Ascending aorta (tissue), 2 donors: ENCODE measurements at regions not wholly inside any gene's neighbourhood (a gene's known extent, or its start where the extent isn't known, plus 50 kb on each side); places are given as distances from the start of the nearest gene placed in this dataset.

ENCODE experiments used
- DNase-seq, 2 donors: peaks; one replicate each; pipeline ENCODE4 v3.0.0-alpha.2; 2019; ENCODE audit warnings: low spot score in 2 of 2
- H3K27ac ChIP-seq, 2 donors: fragments of 200-600 bp; sonication (generic); one replicate each; pipeline ENCODE4 v1.5.1; 2016 to 2017; ENCODE audit warnings: mild to moderate bottlenecking in 1 of 2
- H3K27me3 ChIP-seq: fragments of 200-600 bp; sonication (generic); one replicate; pipeline ENCODE4 v1.5.1; 2017
- H3K36me3 ChIP-seq, 2 donors: fragments of 200-600 bp; sonication (generic); one replicate each; pipeline ENCODE4 v1.5.1; 2016
- H3K4me1 ChIP-seq, 2 donors: fragments of 200-600 bp; sonication (generic); one replicate each; pipeline ENCODE4 v1.5.1; 2016 to 2017; ENCODE audit warnings: mild to moderate bottlenecking in 1 of 2
- H3K4me3 ChIP-seq, 2 donors: fragments of 200-600 bp; sonication (generic); one replicate each; pipeline ENCODE4 v1.5.1; 2016 to 2017; ENCODE audit warnings: mild to moderate bottlenecking in 1 of 2
- H3K9me3 ChIP-seq, 2 donors: fragments of 200-600 bp; sonication (generic); one replicate each; pipeline ENCODE4 v1.5.1; 2016
- intact Hi-C: fragments of 100-400 bp; cut with DNase I; formaldehyde crosslinking; loops from one replicate; pipeline ENCODE4 v1.15.1; 2023
- TF ChIP-seq, protein P1 (sequence below), 3 experiments: fragments of 200-600 bp in 2 of 3; fragments of 450-650 bp in 1 of 3; sonication (generic) in 2 of 3; IDR thresholded peaks; one replicate each; pipeline ENCODE4 v1.5.1; 2016 to 2019; ENCODE audit warnings: antibody characterized with exemption in 3 of 3, mild to moderate bottlenecking in 1 of 3, moderate library complexity in 1 of 3

GRCh38 chr3:86785386-86785785 lies 205.6 kb downstream of the VGLL3 start:
- TF ChIP-seq, protein P1, sequence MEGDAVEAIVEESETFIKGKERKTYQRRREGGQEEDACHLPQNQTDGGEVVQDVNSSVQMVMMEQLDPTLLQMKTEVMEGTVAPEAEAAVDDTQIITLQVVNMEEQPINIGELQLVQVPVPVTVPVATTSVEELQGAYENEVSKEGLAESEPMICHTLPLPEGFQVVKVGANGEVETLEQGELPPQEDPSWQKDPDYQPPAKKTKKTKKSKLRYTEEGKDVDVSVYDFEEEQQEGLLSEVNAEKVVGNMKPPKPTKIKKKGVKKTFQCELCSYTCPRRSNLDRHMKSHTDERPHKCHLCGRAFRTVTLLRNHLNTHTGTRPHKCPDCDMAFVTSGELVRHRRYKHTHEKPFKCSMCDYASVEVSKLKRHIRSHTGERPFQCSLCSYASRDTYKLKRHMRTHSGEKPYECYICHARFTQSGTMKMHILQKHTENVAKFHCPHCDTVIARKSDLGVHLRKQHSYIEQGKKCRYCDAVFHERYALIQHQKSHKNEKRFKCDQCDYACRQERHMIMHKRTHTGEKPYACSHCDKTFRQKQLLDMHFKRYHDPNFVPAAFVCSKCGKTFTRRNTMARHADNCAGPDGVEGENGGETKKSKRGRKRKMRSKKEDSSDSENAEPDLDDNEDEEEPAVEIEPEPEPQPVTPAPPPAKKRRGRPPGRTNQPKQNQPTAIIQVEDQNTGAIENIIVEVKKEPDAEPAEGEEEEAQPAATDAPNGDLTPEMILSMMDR (IDR thresholded peaks at IDR 0.05): peak in 1 of 3 experiments; percentile 38
- Histone ChIP-seq H3K27me3 (no peaks in the 10 kb centered on the region), H3K4me3 (no peak overlapping the region), H3K27ac (no peak overlapping the region), H3K4me1 (no peaks in the 10 kb centered on the region), H3K9me3 (no peaks in the 10 kb centered on the region), H3K36me3 (no peaks in the 10 kb centered on the region)
- intact Hi-C loops: no loop called here
- DNase-seq: no peak

DNA sequence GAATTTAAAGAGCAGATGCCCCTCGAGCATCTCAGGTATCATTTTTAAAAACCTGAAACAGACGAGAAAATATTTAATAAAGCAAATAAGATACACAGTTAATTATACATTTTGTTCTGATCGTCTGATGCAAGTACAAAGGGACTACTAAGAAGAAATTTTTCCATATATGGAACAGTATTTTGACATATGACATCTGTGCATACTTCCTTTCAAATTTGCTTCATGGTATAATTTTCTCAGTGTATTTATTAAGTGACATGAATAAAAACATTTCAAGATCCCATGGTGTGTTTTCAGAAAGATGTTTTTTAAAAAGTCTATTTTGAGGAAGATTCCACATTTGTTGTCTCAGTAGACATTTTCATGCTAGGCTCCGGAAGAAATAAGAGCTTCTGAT lies 208.1 kb downstream of the VGLL3 start:
- TF ChIP-seq, protein P1 (IDR thresholded peaks at IDR 0.05): no peak
- intact Hi-C loops: no loop called here

DNA sequence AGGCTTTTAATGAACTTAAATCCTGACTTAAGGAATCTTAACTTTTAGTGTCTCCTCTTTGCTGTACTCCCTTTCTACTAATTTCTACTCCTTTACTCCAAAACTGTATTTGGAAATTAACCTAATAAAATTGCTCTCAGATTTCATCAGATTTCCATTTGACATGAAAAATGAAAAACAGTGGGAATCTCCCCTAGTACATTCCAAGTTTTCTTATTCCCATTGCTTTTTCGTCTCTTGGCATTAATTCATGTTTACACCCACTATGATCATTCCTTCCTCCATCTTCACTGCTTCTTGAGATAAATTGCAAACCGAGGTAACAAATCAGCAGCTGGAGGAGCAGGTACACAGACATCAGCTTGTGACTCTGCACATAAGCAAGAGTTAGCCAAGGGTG lies 208.7 kb downstream of the VGLL3 start:
- H3K4me3 ChIP-seq: no peak overlapping the region
- no peak for DNase-seq
- TF ChIP-seq, protein P1 (IDR thresholded peaks at IDR 0.05): no peak
- no peak overlapping the region for H3K27ac ChIP-seq
- no peaks in the 10 kb centered on the region for H3K36me3 ChIP-seq
- intact Hi-C loops: no loop called here
- H3K4me1 ChIP-seq: no peaks in the 10 kb centered on the region
- H3K27me3 ChIP-seq: no peaks in the 10 kb centered on the region
- H3K9me3 ChIP-seq: no peaks in the 10 kb centered on the region

More for the DNA sequence above, 208.1 kb downstream of the VGLL3 start:
- no peak for DNase-seq
- Histone ChIP-seq H3K36me3 (no peaks in the 10 kb centered on the region), H3K4me3 (no peak overlapping the region), H3K4me1 (no peaks in the 10 kb centered on the region), H3K27me3 (no peaks in the 10 kb centered on the region), H3K9me3 (no peaks in the 10 kb centered on the region), H3K27ac (no peak overlapping the region)

DNA sequence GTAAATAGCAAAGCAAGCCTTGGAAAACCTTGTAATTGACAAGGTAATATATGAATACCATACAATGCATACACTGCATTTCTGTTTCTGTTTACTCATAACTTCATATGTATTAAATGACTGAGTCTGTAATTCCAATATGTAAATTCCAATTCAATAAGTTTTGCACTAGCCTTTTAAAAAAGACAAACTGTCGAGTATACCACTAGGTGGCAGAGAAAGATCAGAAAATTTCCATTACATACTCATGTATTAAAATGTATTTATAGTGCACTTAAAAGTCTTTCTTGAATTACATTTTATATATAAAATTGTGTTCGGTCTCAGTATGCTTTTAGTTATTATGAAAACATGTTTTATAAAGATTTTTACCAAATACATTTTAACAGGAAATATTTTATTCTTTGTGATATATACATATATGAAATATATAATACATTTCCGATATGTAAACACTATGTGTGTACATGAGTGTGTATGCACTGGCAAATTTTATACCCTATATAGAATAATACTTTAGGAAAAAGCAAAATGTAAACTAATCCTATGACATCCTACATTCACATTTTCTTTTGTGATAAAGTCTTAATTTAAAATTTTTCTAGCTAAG lies 216.8 kb downstream of the VGLL3 start:
- no peak for DNase-seq
- no peak overlapping the region for H3K27ac ChIP-seq

DNA sequence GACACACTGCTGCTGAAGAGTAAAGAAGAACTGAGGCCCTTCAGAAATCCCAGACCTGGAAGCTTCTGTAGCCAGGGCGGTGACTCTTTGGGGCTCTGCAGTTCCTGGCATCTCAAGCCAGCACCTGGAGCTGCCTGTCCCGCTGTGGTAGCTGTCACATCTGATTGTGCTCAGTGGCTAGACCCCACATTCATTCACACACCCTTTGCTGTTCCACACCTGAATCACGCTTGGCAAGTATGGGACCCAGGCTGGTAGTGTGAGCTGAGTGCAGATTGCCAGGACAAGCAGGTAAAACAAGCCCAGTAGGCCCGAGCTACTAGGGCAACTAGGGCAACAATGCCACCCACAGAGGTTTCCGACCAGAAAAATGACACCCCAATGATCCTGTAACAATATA lies 218.2 kb downstream of the VGLL3 start:
- H3K27ac ChIP-seq: no peak overlapping the region
- DNase-seq: no peak
- H3K27me3 ChIP-seq: no peaks in the 10 kb centered on the region
- intact Hi-C loops: no loop called here
- no peaks in the 10 kb centered on the region for H3K9me3 ChIP-seq
- TF ChIP-seq, protein P1 (IDR thresholded peaks at IDR 0.05): no peak
- H3K36me3 ChIP-seq: no peaks in the 10 kb centered on the region
- no peak overlapping the region for H3K4me3 ChIP-seq
- H3K4me1 ChIP-seq: no peaks in the 10 kb centered on the region

More for the DNA sequence above, 216.8 kb downstream of the VGLL3 start:
- intact Hi-C loops: loop anchor here (2.0 kb wide), 2 partner anchors 309 to 395 kb away; no protein-coding TSS in a partner anchor
- Histone ChIP-seq H3K36me3 (no peaks in the 10 kb centered on the region), H3K9me3 (no peaks in the 10 kb centered on the region), H3K27me3 (no peaks in the 10 kb centered on the region), H3K4me1 (no peaks in the 10 kb centered on the region), H3K4me3 (no peak overlapping the region)
- TF ChIP-seq, protein P1 (IDR thresholded peaks at IDR 0.05): peak; percentile 10 to 62 (median 57)
